IMR-90 (cell line): ENCODE measurements at regions not wholly inside any gene's neighbourhood (a gene's known extent, or its start where the extent isn't known, plus 50 kb on each side); places are given as distances from the start of the nearest gene placed in this dataset.

Source experiments
- CEBPB ChIP-seq: IDR thresholded peaks from 2 replicates; pipeline ENCODE4 v1.6.1; 2012; ENCODE audit warnings: low read depth, low read length, improper control_type of control experiment
- CHD1 ChIP-seq: IDR thresholded peaks from 2 replicates; pipeline ENCODE4 v1.6.1; 2012; ENCODE audit warnings: low read depth, low read length, improper control_type of control experiment
- MAFK ChIP-seq: IDR thresholded peaks from 2 replicates; pipeline ENCODE4 v1.6.1; 2012; ENCODE audit warnings: low read depth, low read length, improper control_type of control experiment
- MAZ ChIP-seq: IDR thresholded peaks from 2 replicates; pipeline ENCODE4 v1.6.1; 2012; ENCODE audit warnings: low read depth, mild to moderate bottlenecking, low read length, improper control_type of control experiment, moderate library complexity, borderline replicate concordance
- RCOR1 ChIP-seq: IDR thresholded peaks from 2 replicates; pipeline ENCODE4 v1.6.1; 2012; ENCODE audit warnings: mild to moderate bottlenecking, low read length, improper control_type of control experiment; ENCODE audit not compliant: insufficient replicate concordance
- TF ChIP-seq, protein P1 (sequence below): conservative IDR thresholded peaks from 2 replicates; pipeline ENCODE4 v1.5.1; 2012; ENCODE audit warnings: mild to moderate bottlenecking, low read depth, low read length, improper control_type of control experiment
- TF ChIP-seq, protein P2 (sequence below): fragments of 150-350 bp; IDR thresholded peaks from 2 replicates; pipeline ENCODE4 v1.6.1; 2016; ENCODE audit warnings: low read depth, mild to moderate bottlenecking, low read length, moderate library complexity, borderline replicate concordance
- TF ChIP-seq, protein P3 (sequence below): fragments of 150-350 bp; IDR thresholded peaks from 2 replicates; pipeline ENCODE4 v1.6.1; 2017; ENCODE audit warnings: mild to moderate bottlenecking, antibody characterized with exemption, low read length, low read depth

DNA sequence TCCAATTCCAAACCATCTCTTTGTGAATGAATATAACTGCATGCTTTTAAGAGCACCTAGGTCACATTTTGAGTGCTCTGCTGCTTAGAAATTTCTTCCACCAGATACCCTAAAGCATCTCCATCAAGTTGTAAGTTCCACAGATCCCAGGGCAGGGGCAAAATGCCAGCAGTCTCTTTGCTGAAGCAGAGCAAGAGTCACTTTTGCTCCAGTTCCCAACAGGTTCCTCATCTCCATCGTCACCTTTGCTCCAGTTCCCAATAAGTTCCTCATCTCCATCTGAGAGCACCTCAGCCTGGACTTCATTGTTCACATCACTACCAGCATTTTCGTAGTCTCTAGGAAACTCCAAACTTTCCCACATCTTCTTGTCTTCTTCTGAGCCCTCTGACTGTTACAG is 116.7 kb upstream of the ALKAL2 start:
- TF ChIP-seq, protein P1, sequence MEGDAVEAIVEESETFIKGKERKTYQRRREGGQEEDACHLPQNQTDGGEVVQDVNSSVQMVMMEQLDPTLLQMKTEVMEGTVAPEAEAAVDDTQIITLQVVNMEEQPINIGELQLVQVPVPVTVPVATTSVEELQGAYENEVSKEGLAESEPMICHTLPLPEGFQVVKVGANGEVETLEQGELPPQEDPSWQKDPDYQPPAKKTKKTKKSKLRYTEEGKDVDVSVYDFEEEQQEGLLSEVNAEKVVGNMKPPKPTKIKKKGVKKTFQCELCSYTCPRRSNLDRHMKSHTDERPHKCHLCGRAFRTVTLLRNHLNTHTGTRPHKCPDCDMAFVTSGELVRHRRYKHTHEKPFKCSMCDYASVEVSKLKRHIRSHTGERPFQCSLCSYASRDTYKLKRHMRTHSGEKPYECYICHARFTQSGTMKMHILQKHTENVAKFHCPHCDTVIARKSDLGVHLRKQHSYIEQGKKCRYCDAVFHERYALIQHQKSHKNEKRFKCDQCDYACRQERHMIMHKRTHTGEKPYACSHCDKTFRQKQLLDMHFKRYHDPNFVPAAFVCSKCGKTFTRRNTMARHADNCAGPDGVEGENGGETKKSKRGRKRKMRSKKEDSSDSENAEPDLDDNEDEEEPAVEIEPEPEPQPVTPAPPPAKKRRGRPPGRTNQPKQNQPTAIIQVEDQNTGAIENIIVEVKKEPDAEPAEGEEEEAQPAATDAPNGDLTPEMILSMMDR = no peak
- TF ChIP-seq RCOR1 (no peak), MAZ (no peak), CEBPB (no peak), CHD1 (no peak), MAFK (no peak)
- TF ChIP-seq, protein P2, sequence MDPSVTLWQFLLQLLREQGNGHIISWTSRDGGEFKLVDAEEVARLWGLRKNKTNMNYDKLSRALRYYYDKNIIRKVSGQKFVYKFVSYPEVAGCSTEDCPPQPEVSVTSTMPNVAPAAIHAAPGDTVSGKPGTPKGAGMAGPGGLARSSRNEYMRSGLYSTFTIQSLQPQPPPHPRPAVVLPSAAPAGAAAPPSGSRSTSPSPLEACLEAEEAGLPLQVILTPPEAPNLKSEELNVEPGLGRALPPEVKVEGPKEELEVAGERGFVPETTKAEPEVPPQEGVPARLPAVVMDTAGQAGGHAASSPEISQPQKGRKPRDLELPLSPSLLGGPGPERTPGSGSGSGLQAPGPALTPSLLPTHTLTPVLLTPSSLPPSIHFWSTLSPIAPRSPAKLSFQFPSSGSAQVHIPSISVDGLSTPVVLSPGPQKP = no peak
- TF ChIP-seq, protein P3, sequence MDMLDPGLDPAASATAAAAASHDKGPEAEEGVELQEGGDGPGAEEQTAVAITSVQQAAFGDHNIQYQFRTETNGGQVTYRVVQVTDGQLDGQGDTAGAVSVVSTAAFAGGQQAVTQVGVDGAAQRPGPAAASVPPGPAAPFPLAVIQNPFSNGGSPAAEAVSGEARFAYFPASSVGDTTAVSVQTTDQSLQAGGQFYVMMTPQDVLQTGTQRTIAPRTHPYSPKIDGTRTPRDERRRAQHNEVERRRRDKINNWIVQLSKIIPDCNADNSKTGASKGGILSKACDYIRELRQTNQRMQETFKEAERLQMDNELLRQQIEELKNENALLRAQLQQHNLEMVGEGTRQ = no peak
